GM19324 (cell line): ENCODE measurements at regions not wholly inside any gene's neighbourhood (a gene's known extent, or its start where the extent isn't known, plus 50 kb on each side); places are given as distances from the start of the nearest gene placed in this dataset.
"Not testable (repeated sequence)": the region's sequence is repeated elsewhere in the genome, so short reads cannot be mapped to it uniquely, and the experiment has no call there.

ENCODE experiments used
- ATAC-seq: cut with Tn5 transposase; IDR thresholded peaks from one replicate; pipeline ENCODE4 v1.9.1; 2021; ENCODE audit warnings: mild to moderate bottlenecking, moderate library complexity; ENCODE audit not compliant: unreplicated experiment, low FRiP score

GRCh38 chr16:16989368-16989767, 481.4 kb downstream of the XYLT1 start:
- no peak for ATAC-seq

GRCh38 chr16:16991711-16992110, 479.0 kb downstream of the XYLT1 start:
- ATAC-seq, result no peak

DNA sequence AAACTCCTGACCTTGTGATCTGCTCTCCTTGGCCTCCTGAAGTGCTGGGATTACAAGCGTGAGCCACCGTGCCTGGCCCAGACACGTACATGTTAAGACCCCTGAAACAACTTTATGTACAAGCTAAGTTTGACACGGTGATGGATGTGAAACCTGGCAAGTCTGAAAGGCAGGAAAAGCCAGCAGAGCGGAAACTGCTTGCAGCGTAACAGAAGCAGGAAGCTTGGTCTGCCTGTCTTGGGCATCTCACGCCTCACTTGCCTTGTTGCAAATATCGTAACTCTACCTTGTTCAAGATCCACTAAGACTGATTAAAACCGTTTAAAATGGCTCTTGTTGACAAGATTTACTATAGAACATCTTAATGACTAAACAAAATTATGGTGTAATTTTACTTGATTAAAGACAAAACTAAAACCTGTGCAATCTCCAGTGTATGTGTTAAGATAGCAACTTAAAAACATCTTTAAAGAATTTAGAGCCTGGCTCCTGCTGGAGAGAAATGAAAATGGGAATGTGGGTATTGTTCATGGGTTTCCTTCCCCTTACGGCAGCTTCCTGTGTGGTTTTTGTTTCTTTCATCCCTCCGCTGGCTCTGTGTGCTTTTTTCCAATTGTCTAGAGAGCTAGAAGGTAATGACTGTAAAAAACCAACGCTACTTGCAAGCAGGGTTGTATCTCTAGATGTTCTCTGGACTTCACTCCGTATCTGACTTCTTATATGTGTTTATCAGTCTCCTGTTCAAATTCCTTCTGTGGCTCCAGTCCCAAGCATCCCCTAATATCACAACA, 477.6 kb downstream of the XYLT1 start:
- no peak for ATAC-seq

- ATAC-seq, result no peak
Measured at GRCh38 chr16:16994831-16995230, 475.9 kb downstream of the XYLT1 start.

- ATAC-seq, result no peak
Measured at GRCh38 chr16:16996827-16997226, 473.9 kb downstream of the XYLT1 start.

- ATAC-seq, result no peak
Measured at GRCh38 chr16:16997349-16997748, 473.4 kb downstream of the XYLT1 start.

- no peak for ATAC-seq
Measured at GRCh38 chr16:17001471-17001870, 469.3 kb downstream of the XYLT1 start.

GRCh38 chr16:17002565-17002964, 468.2 kb downstream of the XYLT1 start:
- no peak for ATAC-seq

GRCh38 chr16:17005963-17006362, 464.8 kb downstream of the XYLT1 start:
- ATAC-seq, result not testable (repeated sequence)

DNA sequence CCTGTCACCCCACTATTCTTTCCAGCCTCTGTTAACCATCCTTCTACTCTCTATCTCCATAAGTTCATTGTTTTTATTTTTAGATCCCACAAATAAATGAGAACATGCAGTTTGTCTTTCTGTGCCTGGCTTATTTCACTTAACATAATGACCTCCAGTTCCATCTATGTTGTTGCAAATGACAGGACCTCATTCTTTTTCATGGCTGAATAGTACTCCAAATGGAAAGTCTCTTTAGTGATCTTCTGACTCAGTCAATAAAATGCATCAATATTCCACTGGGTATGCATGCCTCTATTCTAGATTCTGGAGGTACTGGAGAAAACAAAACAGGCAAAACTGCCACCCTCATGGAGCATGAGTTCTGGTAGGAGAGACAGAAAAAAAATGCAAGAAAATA, 459.0 kb downstream of the XYLT1 start:
- no peak for ATAC-seq

- ATAC-seq, result no peak
Measured at GRCh38 chr16:17013038-17013437, 457.7 kb downstream of the XYLT1 start.

DNA sequence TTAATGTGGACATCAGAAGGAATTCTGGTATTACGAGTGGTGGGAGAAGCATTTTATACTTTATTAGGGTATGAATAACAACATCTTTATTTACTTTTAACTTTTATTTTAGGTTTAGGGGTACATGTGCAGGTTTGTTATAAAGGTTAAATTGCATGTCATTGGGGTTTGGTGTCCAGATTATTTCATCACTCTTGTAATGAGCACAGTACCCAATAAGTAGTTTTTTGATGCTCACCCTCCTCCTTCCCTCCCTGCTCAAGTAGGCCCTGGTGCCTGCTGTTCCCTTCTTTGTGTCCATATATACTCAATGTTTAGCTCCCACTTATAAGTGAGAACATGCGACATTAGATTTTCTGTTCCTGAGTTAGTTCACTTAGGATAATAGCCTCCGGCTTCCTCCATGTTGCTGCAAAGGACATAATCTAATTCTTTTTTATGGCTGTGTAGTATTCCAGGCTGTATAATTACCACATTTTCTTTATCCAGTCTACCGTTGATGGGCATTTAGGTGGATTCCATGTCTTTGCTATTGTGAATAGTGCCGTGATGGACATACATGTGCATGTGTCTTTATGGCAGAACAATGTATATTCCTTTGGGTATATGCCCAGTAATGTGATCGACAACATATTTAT, 456.2 kb downstream of the XYLT1 start:
- ATAC-seq, result no peak

DNA sequence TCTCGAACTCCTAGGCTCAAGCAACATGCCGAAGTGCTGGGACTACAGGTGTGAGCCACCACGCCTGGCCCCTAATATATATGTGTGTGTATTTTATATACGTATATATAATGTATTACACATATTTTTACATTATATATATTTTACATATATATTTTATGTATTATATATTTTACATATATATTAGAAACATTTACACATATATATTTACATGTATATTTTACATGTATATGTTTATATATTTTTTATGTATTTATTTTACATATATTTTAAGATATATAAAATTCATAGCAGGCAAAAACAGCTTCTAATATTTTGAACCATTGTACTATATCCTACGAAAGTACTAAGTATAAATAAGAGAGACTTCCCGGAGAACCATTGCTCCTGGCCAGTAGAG, 455.1 kb downstream of the XYLT1 start:
- ATAC-seq, result no peak

DNA sequence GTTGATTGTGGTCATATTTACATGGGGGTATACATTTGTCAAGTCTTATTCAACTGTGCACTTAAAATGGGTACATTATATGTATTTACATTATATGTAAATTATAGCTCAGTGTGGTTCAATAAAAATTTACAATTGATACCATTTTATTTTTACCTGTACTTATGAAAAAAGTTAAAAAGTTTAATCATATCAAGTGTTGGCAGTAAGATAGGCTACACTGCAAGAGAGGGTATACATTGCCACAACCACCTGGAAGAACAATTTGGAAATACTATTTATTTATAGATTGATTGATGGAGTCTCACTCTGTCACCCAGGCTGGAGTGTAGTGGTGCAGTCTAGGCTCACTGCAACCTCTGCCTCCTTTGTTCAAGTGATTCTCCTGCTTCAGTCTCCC, 453.3 kb downstream of the XYLT1 start:
- ATAC-seq, result no peak

- ATAC-seq, result no peak
Measured at GRCh38 chr16:17018585-17018939, 452.2 kb downstream of the XYLT1 start.

DNA sequence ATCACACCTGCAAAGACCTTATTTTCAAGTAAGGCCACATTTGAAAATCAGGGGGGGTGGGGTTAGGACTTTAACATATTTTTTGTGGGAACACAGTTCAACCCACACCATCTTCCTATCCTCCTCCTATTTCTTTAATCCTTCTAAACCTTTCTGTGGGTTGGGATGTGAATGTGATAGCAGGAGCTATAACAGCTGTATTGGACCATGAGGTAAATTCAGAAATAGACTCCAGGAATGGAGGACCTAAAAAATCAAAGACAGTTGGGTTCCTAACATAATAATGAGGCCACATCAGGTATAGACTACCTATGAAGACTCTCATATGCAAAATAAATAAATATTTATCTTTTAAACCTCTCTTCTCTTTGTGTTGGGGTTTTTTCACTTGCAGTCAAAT, 451.4 kb downstream of the XYLT1 start:
- ATAC-seq, result no peak

DNA sequence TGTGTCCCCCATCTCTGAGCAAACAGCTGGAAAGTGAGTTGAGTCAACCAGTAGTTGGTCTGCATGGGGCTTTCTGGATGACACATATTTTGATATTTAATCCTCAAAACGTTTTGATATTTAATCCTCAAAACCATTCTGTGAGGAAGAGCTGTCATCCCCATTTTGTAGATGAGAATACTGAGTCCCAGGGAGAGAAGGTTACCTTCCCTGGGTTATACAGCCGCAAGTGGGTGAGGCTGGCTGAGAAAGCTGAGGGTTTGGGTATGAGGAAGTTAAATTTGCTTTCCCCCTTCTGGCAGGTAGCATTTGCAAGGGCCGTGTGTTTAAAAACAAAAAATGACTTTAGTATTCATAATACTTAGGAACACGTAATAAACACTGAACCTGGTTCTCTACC, 447.2 kb downstream of the XYLT1 start:
- ATAC-seq, result no peak

- ATAC-seq, result no peak
Measured at GRCh38 chr16:17024514-17024913, 446.2 kb downstream of the XYLT1 start.

DNA sequence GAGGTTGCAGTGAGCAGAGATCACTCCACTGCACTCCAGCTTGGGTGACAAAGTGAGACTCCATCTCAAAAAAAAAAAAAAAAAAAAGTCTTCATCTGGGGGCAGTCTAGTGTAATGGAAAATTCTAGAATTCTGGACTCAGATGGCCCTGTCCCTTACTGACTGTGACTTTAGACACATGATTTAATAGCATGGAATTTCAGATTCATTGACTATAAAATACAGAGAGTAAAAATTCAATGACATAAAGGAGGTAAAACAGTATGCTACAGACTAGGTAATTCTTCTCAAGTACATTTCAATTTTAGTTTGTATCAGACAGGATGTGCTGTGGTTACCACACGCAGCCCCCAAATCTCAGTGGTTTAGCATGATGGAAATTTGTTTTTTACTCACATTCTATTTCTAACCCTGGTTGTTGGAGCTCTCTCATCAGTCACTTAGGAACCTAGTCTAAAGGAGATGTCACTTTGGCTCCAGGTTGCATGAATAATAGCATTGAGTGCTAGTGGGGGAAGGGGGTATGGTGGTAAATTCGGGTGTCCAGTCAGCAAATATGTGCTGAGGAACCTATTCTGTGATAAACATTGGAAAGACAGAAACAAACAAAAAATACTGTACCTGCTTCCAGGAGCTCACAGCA, 444.0 kb downstream of the XYLT1 start:
- ATAC-seq, result peak; percentile 83

DNA sequence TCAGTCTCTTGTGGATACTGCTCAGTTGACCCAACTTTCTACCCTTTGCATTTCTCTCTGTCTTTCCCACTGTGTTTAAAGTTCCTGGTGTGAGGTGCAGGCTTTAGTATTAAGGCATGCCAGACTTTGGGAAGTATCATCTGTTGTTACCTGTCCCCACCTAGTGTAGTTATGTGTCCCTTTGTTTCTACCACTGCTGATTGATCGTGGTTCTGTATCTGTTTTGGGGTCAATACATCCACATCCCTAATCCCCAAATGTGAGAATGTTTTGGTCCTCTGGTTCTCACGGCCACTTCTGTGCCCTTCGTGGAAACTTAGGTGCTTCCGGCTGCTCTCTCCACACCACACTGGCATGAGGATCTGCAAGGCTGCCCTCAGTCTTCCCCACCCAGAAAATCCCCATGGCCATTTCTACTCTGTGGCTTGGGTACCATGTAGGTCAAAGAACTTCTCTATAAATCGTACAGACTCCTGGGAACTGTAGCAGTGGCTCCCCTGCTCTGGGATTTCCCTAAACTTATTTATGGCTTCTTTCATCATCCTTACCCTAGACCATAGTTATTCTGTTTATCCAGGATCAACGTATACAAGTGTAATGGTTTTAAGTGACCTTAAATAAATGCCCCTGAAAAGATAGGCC, 443.2 kb downstream of the XYLT1 start:
- no peak for ATAC-seq

GRCh38 chr16:17029602-17030350, 441.0 kb downstream of the XYLT1 start:
- no peak for ATAC-seq
